ENCODE measurements at regions not wholly inside any gene's neighbourhood (a gene's known extent, or its start where the extent isn't known, plus 50 kb on each side); places are given as distances from the start of the nearest gene placed in this dataset.

DNA sequence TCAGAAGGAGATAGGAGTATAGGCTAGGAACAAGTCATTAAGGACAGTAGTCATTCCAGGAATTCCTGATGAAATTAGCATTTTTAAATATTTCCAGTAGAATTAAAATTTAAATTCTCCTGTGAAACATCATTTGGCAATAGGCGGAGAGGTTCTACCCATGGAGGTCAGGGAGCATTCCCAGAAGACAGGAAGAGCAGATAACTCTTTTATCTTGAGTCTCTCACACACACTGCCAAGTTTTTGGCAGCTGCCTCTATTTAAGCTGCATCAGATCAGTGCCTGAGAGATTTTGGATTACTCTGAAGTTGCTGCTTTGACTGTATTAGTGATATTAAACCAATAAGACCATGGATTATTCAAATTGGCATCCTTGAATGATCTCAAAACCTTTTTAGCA is 714.7 kb downstream of the EPHA4 start:
- Histone ChIP-seq H4K20me1 (ENCODE audit: insufficient read depth) (no peaks in the 10 kb centered on the region), H3K9ac (ENCODE audit: low read length) (no peak overlapping the region), H3K9me3 (ENCODE audit: low read length) (no peaks in the 10 kb centered on the region), H3K9me2 (ENCODE audit: insufficient read depth, low read length) (no peaks in the 10 kb centered on the region), H3F3A (ENCODE audit: insufficient read depth, low read length, poor library complexity, severe bottlenecking) (no peaks in the 10 kb centered on the region), H3K79me2 (replicated peaks; ENCODE audit: insufficient read depth, low read length) (no peaks in the 10 kb centered on the region), H2AFZ (ENCODE audit: low read depth, low read length) (no peak overlapping the region), H3K4me3 (ENCODE audit: low read length) (no peak overlapping the region), H3K4me2 (ENCODE audit: low read length) (no peak overlapping the region), H3K27me3 (ENCODE audit: insufficient read depth, low read depth, low read length) (no peaks in the 10 kb centered on the region), H3K36me3 (ENCODE audit: insufficient read depth, low read length) (no peaks in the 10 kb centered on the region), H3K27ac (ENCODE audit: low read length) (no peak overlapping the region)
- TF ChIP-seq, protein P1, sequence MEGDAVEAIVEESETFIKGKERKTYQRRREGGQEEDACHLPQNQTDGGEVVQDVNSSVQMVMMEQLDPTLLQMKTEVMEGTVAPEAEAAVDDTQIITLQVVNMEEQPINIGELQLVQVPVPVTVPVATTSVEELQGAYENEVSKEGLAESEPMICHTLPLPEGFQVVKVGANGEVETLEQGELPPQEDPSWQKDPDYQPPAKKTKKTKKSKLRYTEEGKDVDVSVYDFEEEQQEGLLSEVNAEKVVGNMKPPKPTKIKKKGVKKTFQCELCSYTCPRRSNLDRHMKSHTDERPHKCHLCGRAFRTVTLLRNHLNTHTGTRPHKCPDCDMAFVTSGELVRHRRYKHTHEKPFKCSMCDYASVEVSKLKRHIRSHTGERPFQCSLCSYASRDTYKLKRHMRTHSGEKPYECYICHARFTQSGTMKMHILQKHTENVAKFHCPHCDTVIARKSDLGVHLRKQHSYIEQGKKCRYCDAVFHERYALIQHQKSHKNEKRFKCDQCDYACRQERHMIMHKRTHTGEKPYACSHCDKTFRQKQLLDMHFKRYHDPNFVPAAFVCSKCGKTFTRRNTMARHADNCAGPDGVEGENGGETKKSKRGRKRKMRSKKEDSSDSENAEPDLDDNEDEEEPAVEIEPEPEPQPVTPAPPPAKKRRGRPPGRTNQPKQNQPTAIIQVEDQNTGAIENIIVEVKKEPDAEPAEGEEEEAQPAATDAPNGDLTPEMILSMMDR (IDR thresholded peaks at IDR 0.05; ENCODE audit: poor library complexity, severe bottlenecking) = no peak
- TF ChIP-seq MXI1 (conservative IDR thresholded peaks at IDR 0.05; ENCODE audit: poor library complexity, severe bottlenecking) (no peak), POLR2AphosphoS5 (IDR thresholded peaks at IDR 0.05) (no peak), RAD21 (conservative IDR thresholded peaks at IDR 0.05) (no peak), REST (IDR thresholded peaks at IDR 0.05; ENCODE audit: borderline replicate concordance) (no peak), EZH2 (IDR thresholded peaks at IDR 0.05; ENCODE audit: borderline replicate concordance, insufficient read depth, low read length, poor library complexity, severe bottlenecking) (no peak), EP300 (conservative IDR thresholded peaks at IDR 0.05; ENCODE audit: poor library complexity, severe bottlenecking) (no peak), SMC3 (conservative IDR thresholded peaks at IDR 0.05; ENCODE audit: poor library complexity) (no peak), TAF1 (IDR thresholded peaks at IDR 0.05; ENCODE audit: low read depth) (no peak)

DNA sequence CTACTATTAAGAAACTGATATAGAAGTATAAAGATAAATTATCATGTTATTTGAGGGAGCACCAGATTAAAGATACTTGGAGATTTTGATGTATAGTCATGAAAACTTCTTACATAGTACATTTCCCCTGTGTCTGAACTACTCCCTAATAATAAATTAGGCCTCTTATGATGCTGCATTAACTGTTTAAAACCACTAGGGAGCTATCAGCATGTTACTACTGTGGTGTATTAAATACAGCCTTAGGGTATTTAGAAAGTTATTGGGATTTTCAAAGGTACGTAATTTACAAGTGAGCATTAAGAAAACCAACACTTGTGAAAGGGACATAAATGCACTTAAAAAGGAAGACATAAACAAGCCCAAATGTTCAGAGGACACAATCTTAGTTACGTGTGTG is 714.0 kb downstream of the EPHA4 start:
- Histone ChIP-seq H3K79me2 (replicated peaks; ENCODE audit: insufficient read depth, low read length) (no peaks in the 10 kb centered on the region), H3K27me3 (ENCODE audit: insufficient read depth, low read depth, low read length) (no peaks in the 10 kb centered on the region), H3K9me3 (ENCODE audit: low read length) (no peaks in the 10 kb centered on the region)

More for the DNA sequence above, 714.0 kb downstream of the EPHA4 start:
- H4K20me1 ChIP-seq (ENCODE audit: insufficient read depth) = no peaks in the 10 kb centered on the region
- H3K9me2 ChIP-seq (ENCODE audit: insufficient read depth, low read length) = no peaks in the 10 kb centered on the region
- TF ChIP-seq TAF1 (IDR thresholded peaks at IDR 0.05; ENCODE audit: low read depth) (no peak), EZH2 (IDR thresholded peaks at IDR 0.05; ENCODE audit: borderline replicate concordance, insufficient read depth, low read length, poor library complexity, severe bottlenecking) (no peak), SMC3 (conservative IDR thresholded peaks at IDR 0.05; ENCODE audit: poor library complexity) (no peak), EP300 (conservative IDR thresholded peaks at IDR 0.05; ENCODE audit: poor library complexity, severe bottlenecking) (no peak), RAD21 (conservative IDR thresholded peaks at IDR 0.05) (no peak), MXI1 (conservative IDR thresholded peaks at IDR 0.05; ENCODE audit: poor library complexity, severe bottlenecking) (no peak), POLR2AphosphoS5 (IDR thresholded peaks at IDR 0.05) (no peak), REST (IDR thresholded peaks at IDR 0.05; ENCODE audit: borderline replicate concordance) (no peak)
- TF ChIP-seq, protein P1 (IDR thresholded peaks at IDR 0.05; ENCODE audit: poor library complexity, severe bottlenecking) = no peak
- H3K27ac ChIP-seq (ENCODE audit: low read length) = no peak overlapping the region
- no peaks in the 10 kb centered on the region for H3F3A ChIP-seq (ENCODE audit: insufficient read depth, low read length, poor library complexity, severe bottlenecking)
- no peak overlapping the region for H3K4me3 ChIP-seq (ENCODE audit: low read length)
- no peak overlapping the region for H3K9ac ChIP-seq (ENCODE audit: low read length)
- no peak overlapping the region for H2AFZ ChIP-seq (ENCODE audit: low read depth, low read length)
- H3K36me3 ChIP-seq (ENCODE audit: insufficient read depth, low read length) = no peaks in the 10 kb centered on the region
- no peak overlapping the region for H3K4me2 ChIP-seq (ENCODE audit: low read length)
